Epithelial cell of proximal tubule (primary cell): ENCODE measurements at regions not wholly inside any gene's neighbourhood (a gene's known extent, or its start where the extent isn't known, plus 50 kb on each side); places are given as distances from the start of the nearest gene placed in this dataset.
"Not testable (repeated sequence)": the region's sequence is repeated elsewhere in the genome, so short reads cannot be mapped to it uniquely, and the experiment has no call there.

ENCODE experiments used
- DNase-seq: peaks from one replicate; pipeline ENCODE4 v3.0.0-alpha.2; 2011; ENCODE audit warnings: low read depth
- H3K4me3 ChIP-seq: 2 replicates; pipeline ENCODE4 v1.5.1; 2011; ENCODE audit warnings: low read depth, mild to moderate bottlenecking, low read length
- CTCF ChIP-seq: conservative IDR thresholded peaks from 2 replicates; pipeline ENCODE4 v1.5.1; 2012; ENCODE audit warnings: low read depth, mild to moderate bottlenecking, low read length

- no peak for DNase-seq
- no peak overlapping the region for H3K4me3 ChIP-seq
- TF ChIP-seq CTCF: no peak
Measured at GRCh38 chr9:7636838-7637467, 162.6 kb downstream of the DMAC1 start.

GRCh38 chr9:7636309-7636708 is 163.3 kb downstream of the DMAC1 start:
- no peak overlapping the region for H3K4me3 ChIP-seq
- DNase-seq: no peak
- no peak for TF ChIP-seq CTCF

GRCh38 chr9:7626571-7627029 is 173.0 kb downstream of the DMAC1 start:
- DNase-seq, H3K4me3 ChIP-seq: not testable (repeated sequence)

- no peak for TF ChIP-seq CTCF
- no peak for DNase-seq
- H3K4me3 ChIP-seq: no peak overlapping the region
Measured at GRCh38 chr9:7622481-7622880, 177.1 kb downstream of the DMAC1 start.

- H3K4me3 ChIP-seq: no peak overlapping the region
- TF ChIP-seq CTCF: no peak
- no peak for DNase-seq
Measured at GRCh38 chr9:7615344-7615743, 184.2 kb downstream of the DMAC1 start.

GRCh38 chr9:7613931-7614330 is 185.6 kb downstream of the DMAC1 start:
- TF ChIP-seq CTCF: no peak
- no peak for DNase-seq
- no peak overlapping the region for H3K4me3 ChIP-seq

GRCh38 chr9:7608261-7608660 is 191.3 kb downstream of the DMAC1 start:
- no peak for TF ChIP-seq CTCF
- no peak for DNase-seq
- H3K4me3 ChIP-seq: no peak overlapping the region
